HG02852 (cell line): ENCODE measurements at regions not wholly inside any gene's neighbourhood (a gene's known extent, or its start where the extent isn't known, plus 50 kb on each side); places are given as distances from the start of the nearest gene placed in this dataset.

Source experiments
- ATAC-seq: cut with Tn5 transposase; IDR thresholded peaks from one replicate; pipeline ENCODE4 v1.9.1; 2021; ENCODE audit warnings: mild to moderate bottlenecking, moderate library complexity; ENCODE audit not compliant: unreplicated experiment

DNA sequence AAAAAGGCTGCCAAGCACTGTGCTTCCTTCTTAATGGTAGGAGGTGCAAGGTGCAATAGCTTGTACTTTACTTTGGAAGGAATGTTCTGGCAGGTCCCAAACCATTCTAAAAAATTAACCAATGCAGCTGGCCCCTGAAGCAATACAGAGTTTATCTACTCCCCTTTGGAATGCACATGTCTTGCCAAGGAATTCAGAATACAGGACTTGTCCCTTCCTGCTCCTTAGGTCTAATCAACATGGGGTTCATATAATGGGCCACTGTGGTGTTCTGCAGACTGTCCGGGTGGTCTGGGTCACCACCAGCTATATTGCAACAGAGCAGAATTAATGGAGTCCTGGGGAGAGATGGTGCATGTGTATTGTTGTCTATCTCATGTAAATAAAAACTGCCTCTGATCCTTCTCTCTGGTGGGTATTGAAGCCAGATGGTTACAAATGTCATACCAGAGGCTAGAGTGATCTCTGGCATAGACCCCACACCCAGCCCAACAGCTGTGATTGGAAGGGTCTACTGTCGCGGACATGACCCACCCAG, 112.8 kb downstream of the RIPK4 start:
- ATAC-seq, result no peak

DNA sequence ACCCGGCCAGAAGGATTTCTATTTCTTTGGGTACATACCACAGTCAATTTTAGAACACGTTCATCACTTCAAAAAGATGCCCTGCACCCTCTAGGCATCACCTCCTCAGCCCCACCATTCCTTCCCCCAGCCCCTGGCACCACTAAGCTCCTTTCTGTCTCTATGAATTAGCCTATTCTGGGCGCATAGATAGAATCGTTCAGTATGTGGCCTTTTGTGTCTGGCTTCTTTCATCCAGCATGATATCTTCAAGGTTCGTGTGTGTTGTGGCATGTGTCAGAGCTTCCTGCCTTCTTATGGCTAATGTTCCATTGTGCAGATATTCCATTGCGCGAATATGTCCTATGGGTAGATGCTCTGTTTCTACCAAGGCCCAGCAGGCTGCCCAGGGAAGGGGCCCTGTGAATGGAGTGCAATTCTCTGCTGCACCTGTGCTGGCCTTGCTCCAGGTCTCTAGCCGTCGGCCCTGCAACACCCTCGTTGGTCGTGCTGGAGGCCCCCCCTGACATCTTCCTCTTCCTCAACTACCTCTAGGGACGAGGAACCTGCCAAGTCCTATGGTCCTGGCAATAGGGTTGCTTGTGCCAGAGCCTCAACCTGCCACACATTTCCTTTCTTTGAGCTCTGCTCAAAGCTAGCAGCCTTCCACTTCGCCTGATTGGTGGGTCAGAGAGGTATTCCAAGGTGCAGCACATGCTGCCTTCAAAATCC, 113.5 kb downstream of the RIPK4 start:
- no peak for ATAC-seq

GRCh38 chr21:41651830-41652229, 115.0 kb downstream of the RIPK4 start:
- no peak for ATAC-seq

- ATAC-seq, result no peak
Measured at GRCh38 chr21:41651406-41651805, 115.4 kb downstream of the RIPK4 start.

DNA sequence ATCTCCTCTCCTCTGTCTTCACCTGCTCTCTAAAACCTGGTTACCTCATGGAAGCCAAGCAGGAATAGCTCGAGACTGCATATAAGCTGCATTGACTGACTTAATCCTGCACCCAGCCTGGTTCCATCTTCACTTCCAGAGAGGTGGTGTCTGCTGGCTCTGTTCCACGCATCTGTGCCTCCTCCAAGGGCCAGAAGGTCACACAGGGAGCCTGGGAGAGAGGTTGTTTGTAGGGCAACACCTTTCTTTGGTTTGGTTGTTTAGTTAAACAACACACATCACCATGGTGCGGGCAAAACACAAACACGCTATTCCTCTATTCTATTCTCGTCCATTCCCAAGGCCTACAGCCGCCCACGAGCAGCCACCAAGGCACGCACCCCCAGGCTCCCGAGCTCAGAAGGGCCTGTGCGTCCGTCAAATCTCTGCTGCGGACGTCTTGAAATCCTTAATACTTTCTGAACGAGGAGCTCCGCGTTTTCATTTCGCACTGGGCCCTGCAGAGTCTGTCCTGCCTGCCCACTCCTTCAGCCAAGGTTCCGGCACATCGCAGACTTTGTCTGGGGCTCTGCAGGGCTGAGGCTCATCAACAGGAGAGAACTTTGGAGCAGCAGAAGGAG, 116.2 kb downstream of the RIPK4 start:
- no peak for ATAC-seq

- no peak for ATAC-seq
Measured at GRCh38 chr21:41648591-41649031, 118.2 kb downstream of the RIPK4 start.

DNA sequence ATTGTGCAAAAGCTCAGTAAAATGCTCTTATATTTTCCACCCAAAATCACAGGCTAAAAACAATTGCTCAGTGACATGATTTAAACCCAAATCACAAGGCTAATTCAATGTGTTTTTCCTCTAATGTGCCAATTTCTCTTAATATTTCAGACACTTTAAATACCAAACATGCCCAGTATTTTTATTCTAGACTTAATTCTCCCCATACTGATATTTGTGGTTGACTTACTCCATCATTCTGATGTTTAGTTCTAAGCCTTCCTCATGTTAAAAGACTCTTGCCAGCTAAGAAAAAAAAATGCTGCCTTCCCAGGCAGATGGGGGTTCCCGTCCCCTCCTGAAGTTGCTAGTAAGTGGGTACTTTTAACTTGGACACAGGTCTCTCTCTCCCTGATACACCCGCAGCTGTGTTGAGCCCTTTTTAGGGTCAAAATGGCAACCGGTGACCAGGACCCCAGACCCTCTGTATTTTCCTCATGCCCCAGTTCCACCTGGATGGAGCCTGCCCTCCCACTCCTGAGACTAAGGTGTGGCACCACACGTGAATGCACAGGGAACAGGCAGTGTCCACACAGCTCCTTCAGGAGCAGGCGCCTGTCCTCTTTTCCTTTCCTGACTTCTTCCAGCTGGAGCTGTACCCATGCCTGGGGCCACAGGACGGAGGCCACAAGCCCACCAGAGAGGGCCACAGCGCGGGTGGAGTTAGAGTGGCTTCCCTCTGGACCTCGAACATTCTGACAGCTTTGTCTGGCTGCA, 118.9 kb downstream of the RIPK4 start:
- ATAC-seq, result no peak

DNA sequence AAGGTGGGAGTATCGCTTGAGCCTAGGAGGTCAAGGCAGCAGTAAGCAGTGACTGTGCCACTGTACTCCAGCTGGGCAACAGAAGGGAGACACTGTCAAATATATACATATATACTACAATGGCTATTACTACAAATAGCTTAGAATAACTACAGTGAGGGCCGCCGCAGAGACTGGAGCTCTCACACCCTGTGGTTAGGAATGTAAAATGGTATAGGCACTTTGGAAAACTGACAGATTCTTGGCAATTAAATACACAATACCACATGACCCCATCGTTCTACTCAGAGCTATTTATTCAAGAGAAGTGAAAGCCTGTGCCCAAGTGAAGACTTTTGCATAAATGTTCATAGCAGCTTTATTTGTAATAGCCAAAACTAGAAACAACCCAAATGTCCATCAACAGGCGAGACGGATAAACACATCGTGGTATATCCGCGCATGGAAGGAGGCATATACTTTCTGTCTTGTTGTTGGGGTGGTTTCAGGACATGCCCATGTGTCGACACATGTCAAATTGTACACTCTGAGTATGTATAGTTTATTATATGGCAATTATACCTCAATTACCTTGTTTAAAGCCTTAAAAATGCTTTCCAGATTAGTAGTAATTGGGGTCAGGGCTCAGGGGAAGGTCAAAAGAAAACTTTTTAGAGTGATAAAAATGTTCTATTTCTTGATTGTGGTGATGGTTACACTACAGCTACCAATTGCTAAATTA, 123.4 kb downstream of the RIPK4 start:
- ATAC-seq, result no peak

- ATAC-seq, result no peak
Measured at GRCh38 chr21:41641821-41642701, 124.8 kb downstream of the RIPK4 start.

DNA sequence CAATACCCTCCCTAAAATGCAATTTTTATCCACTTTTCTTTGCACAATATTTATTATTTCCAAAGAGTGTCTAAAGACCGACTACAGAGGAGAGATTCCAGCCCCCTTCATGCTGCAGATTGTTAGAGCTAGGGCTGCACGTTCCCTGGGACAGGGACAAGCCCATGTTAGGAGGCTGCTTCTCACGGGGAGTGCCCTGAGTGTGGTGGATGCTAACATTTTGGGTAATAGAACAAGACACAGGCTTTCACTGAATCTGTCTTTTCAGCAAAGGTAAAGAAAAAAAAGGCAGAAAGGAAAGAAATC, 125.4 kb downstream of the RIPK4 start:
- no peak for ATAC-seq

DNA sequence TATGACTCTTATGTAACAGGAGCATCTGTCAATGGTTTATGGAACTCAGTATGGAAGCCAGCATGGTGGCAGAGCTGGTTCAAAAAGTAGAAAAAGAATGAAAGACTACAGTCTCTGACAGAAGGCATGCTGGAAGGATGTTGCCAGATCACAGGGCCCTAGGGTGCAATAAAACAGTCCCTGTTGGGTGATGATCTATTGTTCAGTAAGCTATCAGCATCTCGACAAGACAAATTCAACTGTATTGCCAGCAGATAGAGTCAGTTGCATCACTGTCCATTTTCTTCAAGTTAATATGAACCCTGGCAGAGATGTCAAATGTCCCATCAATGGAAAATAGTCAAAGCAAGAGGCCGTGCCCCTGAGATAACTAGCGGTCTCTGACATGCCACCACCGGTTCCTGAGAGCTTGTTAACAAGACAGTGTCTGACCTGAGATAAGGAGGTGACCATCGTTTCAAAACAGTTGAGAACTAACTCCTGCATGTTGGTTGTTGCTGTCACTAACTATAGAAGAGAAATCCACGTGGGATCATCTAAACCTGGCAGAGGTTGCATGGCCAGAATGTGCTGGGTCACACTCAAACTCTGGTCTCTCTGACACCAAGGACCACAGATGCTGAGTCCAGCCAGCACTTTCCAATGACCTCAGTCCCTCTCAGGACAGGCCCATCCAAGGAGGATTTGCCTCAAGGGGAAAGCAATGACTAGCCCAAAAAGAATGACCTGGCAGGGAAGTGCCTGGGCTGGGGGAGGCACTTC, 125.9 kb downstream of the RIPK4 start:
- ATAC-seq, result no peak

DNA sequence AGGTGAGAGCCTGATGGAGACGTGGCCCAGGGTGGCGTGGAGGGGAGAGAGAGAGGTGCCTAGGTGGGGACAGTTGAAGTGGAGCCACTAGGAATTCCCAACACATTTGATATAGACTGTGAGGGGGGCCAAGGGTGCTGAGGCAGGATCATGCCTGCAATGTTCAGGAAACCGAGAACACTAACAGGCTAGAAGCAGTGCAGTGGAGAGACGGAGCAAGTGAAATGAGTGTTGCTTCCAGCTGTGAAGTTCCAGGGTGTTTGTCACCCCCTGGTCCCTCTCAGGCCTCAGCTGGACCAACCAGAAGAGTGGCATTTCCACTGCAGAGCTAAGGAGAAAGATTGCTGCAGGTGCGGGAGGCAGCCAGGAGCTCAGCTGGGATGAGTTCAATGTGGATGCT, 127.1 kb downstream of the RIPK4 start:
- ATAC-seq, result no peak

DNA sequence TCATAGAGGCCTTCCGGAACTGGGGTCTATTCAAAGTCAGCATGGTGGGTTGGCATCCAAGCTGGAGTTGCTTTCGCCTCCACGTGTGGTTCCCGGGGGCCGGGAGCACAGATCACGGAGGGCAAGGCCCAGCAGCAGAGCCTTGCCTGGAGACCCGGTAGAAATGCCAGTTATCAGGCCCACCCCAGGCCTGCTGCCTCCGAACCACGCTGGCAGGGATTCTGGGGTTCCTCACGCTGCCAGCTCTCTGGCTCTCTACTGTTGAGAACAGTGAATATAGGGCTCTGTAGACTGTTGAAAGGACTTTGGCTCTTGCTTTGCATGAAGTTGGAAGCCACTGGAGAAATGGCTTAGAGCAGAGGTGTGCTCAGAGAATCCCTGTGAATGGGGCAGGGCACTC, 127.5 kb downstream of the RIPK4 start:
- no peak for ATAC-seq

DNA sequence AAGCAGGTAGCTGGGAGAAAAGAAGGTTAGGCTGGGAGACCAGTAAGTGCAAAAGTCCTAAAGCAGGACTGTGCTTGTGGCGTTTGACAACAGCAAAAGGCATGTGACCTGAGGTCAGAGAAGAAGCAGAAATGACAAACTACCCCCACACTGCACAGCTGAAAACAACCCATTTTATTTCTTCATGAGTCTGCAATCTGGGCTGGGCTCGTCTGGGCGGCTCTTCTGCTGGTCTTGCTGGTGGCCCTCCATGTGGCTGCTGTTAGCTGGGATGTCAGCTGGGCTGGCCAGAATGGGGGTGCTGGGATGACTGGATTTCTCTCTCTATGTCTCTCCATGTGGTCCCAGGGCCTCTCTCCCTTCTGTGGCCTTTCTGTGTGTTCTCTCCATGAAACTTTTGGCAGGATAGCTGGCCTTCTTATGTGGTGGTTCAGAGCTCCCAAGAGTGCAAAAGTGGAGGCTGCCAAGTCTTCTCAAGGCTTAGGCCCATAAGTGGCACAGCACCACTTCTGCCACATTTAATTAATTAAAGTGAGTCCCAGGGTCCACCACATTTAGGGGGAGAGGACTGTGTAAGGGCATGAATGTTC, 128.6 kb downstream of the RIPK4 start:
- no peak for ATAC-seq

DNA sequence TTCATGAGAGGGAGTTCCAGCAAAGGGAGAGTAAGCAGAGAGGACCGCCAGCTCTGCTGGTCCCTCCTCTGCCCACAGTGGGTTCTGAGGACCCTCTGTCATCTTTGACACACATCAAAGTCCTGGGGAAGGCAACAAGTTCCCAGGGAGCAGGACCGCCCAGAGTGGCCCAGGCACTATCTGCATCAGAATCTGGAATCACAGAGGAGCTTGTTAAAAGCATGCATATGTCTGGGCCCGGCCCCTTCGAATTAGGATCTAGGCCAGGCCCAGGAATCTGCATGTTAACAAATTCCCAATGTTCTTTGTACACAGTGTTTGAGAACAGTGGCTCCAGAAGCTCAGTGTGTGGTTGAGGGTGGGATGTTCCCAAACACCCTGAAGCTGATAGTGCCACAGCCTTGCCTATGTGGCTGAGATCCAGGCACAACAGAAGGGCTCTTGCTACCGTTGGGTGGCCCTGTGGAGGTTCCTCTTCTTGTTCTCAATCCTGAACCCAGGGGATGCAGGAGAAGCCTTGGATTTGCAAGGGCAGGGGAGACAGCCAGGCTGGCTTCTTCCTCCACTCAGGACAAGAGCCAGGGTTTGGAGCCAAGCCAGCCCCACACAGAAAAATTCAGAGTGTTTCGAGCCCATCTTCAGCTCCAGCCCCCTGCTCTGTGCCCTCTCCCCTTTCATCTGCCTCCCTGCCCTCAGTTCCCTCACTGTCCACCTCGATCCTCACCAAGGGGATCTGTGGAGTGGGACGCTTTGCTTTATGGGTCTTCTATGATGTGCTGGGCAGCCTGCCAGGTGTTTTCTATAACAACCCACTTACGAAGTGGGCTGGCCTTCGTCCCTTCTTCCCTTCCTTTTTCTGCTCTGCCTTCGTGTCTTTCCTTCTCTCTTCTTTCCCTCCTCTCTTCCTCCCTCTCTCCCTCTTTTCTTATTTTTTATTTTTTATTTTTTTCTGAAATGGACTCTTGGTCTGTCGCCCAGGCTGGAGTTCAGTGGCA, 129.0 kb upstream of the TMPRSS2 start:
- ATAC-seq, result no peak

GRCh38 chr21:41635874-41636273, 127.9 kb upstream of the TMPRSS2 start:
- no peak for ATAC-seq

DNA sequence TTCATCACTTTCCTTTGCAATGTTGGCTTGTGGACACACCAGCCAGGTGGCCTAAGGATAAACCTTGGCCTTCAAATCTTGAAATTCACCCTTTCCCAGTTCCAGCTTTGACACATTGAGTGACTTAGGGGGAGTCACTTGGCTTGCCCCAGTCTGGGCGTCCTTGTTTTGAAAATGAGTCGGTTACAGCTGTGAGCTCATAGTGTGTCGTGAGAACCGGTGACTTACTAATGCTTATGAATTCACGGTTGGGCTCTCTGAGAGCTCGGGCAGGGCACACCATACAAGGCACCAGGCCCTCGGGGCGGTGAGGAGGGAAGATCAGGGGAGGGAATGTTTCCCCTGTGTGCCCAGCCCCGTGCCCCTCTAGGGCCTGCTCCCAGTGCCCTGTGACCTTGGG, 126.9 kb upstream of the TMPRSS2 start:
- no peak for ATAC-seq

DNA sequence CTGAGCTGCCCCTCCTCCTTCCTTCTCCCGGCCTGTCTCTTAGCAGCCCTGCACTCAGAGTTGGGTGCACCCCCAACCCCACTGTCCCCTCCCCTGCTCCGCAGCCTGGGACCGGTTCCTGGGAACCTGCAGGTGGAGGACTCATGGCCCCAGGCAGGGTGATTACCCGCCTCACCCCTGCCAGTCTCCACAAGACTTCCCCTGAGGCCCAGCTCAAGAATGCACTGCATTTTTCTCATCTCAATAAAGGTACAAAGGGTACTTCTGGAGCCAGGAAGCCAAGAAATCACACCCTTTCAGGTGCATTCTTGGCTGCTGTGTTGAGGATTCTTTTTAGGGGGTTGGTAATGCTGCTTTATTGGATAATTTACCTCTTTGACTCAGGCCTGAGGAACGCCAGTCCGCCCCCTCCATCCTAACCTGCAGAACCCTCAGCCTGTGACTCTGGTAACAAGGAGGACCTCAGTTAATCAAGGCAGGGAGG, 126.3 kb upstream of the TMPRSS2 start:
- ATAC-seq, result no peak
